SK-N-SH treated with all-trans-retinoic acid at 6 μM for 48 hours (cell line): ENCODE measurements at regions not wholly inside any gene's neighbourhood (a gene's known extent, or its start where the extent isn't known, plus 50 kb on each side); places are given as distances from the start of the nearest gene placed in this dataset.

Experiments used
- ATAC-seq: fragments of 200-7000 bp; cut with Tn5 transposase; 3 replicates; pipeline ENCODE4 v1.9.1; 2020; ENCODE audit warnings: mild to moderate bottlenecking, moderate library complexity
- ARNTL ChIP-seq: fragments of 450-650 bp; formaldehyde crosslinking; IDR thresholded peaks from 2 replicates; pipeline ENCODE4 v1.5.0; 2020; ENCODE audit warnings: low read depth, mild to moderate bottlenecking, moderate library complexity, borderline replicate concordance
- BACH2 ChIP-seq: fragments of 250-450 bp; sonication (Bioruptor Pico); IDR thresholded peaks from 2 replicates; pipeline ENCODE4 v1.9.0; 2021; ENCODE audit warnings: mild to moderate bottlenecking, borderline replicate concordance
- CSDC2 ChIP-seq: fragments of 250-450 bp; sonication (Bioruptor Pico); IDR thresholded peaks from 2 replicates; pipeline ENCODE4 v1.5.0; 2020; ENCODE audit warnings: mild to moderate bottlenecking, moderate library complexity
- CSRNP3 ChIP-seq: fragments of 250-450 bp; sonication (Bioruptor Pico); IDR thresholded peaks from 2 replicates; pipeline ENCODE4 v1.5.1; 2021; ENCODE audit warnings: mild to moderate bottlenecking, moderate library complexity
- ESRRG ChIP-seq: fragments of 250-450 bp; sonication (Bioruptor Pico); IDR thresholded peaks from 2 replicates; pipeline ENCODE4 v1.6.1; 2021; ENCODE audit warnings: mild to moderate bottlenecking
- GLIS3 ChIP-seq: fragments of 250-450 bp; sonication (Bioruptor Pico); IDR thresholded peaks from 2 replicates; pipeline ENCODE4 v1.5.0; 2020; ENCODE audit warnings: mild to moderate bottlenecking, moderate library complexity
- ISL1 ChIP-seq: fragments of 250-450 bp; sonication (Bioruptor Pico); IDR thresholded peaks from 2 replicates; pipeline ENCODE4 v2.1.2; 2022; ENCODE audit warnings: mild to moderate bottlenecking, moderate library complexity
- OSR1 ChIP-seq: fragments of 250-450 bp; sonication (Bioruptor Pico); IDR thresholded peaks from 2 replicates; pipeline ENCODE4 v1.8.0; 2022; ENCODE audit warnings: moderate library complexity, mild to moderate bottlenecking, inconsistent platforms
- PPARA ChIP-seq: fragments of 250-450 bp; sonication (Bioruptor Pico); IDR thresholded peaks from 2 replicates; pipeline ENCODE4 v1.5.0; 2020; ENCODE audit warnings: mild to moderate bottlenecking, borderline replicate concordance
- RARB ChIP-seq: fragments of 250-450 bp; sonication (Bioruptor Pico); IDR thresholded peaks from 2 replicates; pipeline ENCODE4 v1.8.0; 2021; ENCODE audit warnings: mild to moderate bottlenecking, moderate library complexity
- TCF4 ChIP-seq: fragments of 250-450 bp; sonication (Bioruptor Pico); IDR thresholded peaks from 2 replicates; pipeline ENCODE4 v1.8.0; 2021; ENCODE audit warnings: mild to moderate bottlenecking, moderate library complexity, borderline replicate concordance
- TSHZ2 ChIP-seq: fragments of 250-450 bp; sonication (Bioruptor Pico); IDR thresholded peaks from 2 replicates; pipeline ENCODE4 v1.5.0; 2020; ENCODE audit warnings: mild to moderate bottlenecking, moderate library complexity
- ZC3H10 ChIP-seq: fragments of 250-450 bp; sonication (Bioruptor Pico); IDR thresholded peaks from 2 replicates; pipeline ENCODE4 v1.5.1; 2021; ENCODE audit warnings: mild to moderate bottlenecking, moderate library complexity
- ZFP3 ChIP-seq: fragments of 250-450 bp; sonication (Bioruptor Pico); IDR thresholded peaks from 2 replicates; pipeline ENCODE4 v1.5.0; 2020; ENCODE audit warnings: mild to moderate bottlenecking, moderate library complexity
- ZFP30 ChIP-seq: fragments of 450-650 bp; formaldehyde crosslinking; IDR thresholded peaks from 2 replicates; pipeline ENCODE4 v1.5.0; 2022; ENCODE audit warnings: mild to moderate bottlenecking, moderate library complexity
- ZNF565 ChIP-seq: fragments of 450-650 bp; formaldehyde crosslinking; conservative IDR thresholded peaks from 2 replicates; pipeline ENCODE4 v1.5.0; 2020; ENCODE audit warnings: low read depth, mild to moderate bottlenecking, moderate library complexity
- ZNF70 ChIP-seq: fragments of 450-650 bp; formaldehyde crosslinking; IDR thresholded peaks from 2 replicates; pipeline ENCODE4 v1.5.0; 2020; ENCODE audit warnings: mild to moderate bottlenecking, moderate library complexity
- ZNF8 ChIP-seq: fragments of 450-650 bp; formaldehyde crosslinking; IDR thresholded peaks from 2 replicates; pipeline ENCODE4 v1.5.0; 2020; ENCODE audit warnings: mild to moderate bottlenecking, moderate library complexity
- TF ChIP-seq, protein P1 (sequence below): fragments of 250-450 bp; sonication (Bioruptor Pico); IDR thresholded peaks from 2 replicates; pipeline ENCODE4 v1.8.0; 2020; ENCODE audit warnings: mild to moderate bottlenecking, moderate library complexity, borderline replicate concordance
- TF ChIP-seq, protein P2 (sequence below): fragments of 250-450 bp; sonication (Bioruptor Pico); IDR thresholded peaks from 2 replicates; pipeline ENCODE4 v1.8.0; 2021; ENCODE audit warnings: low read depth, mild to moderate bottlenecking, moderate library complexity, borderline replicate concordance
- TF ChIP-seq, protein P3 (sequence below): fragments of 250-450 bp; sonication (Bioruptor Pico); IDR thresholded peaks from 2 replicates; pipeline ENCODE4 v1.5.1; 2020; ENCODE audit warnings: low read depth, mild to moderate bottlenecking, moderate library complexity

- ATAC-seq, result no peak
- TF ChIP-seq ZFP3 (CRISPR knock-in tag) (no peak), RARB (CRISPR knock-in tag) (no peak), ZC3H10 (no peak), TSHZ2 (no peak), ZNF565 (CRISPR knock-in tag) (no peak), BACH2 (CRISPR knock-in tag) (no peak), ZFP30 (CRISPR knock-in tag) (no peak), ZNF70 (CRISPR knock-in tag) (no peak), CSDC2 (CRISPR knock-in tag) (no peak), ARNTL (CRISPR knock-in tag) (no peak)
- TF ChIP-seq, protein P1, sequence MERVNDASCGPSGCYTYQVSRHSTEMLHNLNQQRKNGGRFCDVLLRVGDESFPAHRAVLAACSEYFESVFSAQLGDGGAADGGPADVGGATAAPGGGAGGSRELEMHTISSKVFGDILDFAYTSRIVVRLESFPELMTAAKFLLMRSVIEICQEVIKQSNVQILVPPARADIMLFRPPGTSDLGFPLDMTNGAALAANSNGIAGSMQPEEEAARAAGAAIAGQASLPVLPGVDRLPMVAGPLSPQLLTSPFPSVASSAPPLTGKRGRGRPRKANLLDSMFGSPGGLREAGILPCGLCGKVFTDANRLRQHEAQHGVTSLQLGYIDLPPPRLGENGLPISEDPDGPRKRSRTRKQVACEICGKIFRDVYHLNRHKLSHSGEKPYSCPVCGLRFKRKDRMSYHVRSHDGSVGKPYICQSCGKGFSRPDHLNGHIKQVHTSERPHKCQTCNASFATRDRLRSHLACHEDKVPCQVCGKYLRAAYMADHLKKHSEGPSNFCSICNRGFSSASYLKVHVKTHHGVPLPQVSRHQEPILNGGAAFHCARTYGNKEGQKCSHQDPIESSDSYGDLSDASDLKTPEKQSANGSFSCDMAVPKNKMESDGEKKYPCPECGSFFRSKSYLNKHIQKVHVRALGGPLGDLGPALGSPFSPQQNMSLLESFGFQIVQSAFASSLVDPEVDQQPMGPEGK (CRISPR knock-in tag), result no peak
- TF ChIP-seq, protein P2, sequence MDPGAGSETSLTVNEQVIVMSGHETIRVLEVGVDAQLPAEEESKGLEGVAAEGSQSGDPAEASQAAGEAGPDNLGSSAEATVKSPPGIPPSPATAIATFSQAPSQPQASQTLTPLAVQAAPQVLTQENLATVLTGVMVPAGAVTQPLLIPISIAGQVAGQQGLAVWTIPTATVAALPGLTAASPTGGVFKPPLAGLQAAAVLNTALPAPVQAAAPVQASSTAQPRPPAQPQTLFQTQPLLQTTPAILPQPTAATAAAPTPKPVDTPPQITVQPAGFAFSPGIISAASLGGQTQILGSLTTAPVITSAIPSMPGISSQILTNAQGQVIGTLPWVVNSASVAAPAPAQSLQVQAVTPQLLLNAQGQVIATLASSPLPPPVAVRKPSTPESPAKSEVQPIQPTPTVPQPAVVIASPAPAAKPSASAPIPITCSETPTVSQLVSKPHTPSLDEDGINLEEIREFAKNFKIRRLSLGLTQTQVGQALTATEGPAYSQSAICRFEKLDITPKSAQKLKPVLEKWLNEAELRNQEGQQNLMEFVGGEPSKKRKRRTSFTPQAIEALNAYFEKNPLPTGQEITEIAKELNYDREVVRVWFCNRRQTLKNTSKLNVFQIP, result no peak
- TF ChIP-seq, protein P3, sequence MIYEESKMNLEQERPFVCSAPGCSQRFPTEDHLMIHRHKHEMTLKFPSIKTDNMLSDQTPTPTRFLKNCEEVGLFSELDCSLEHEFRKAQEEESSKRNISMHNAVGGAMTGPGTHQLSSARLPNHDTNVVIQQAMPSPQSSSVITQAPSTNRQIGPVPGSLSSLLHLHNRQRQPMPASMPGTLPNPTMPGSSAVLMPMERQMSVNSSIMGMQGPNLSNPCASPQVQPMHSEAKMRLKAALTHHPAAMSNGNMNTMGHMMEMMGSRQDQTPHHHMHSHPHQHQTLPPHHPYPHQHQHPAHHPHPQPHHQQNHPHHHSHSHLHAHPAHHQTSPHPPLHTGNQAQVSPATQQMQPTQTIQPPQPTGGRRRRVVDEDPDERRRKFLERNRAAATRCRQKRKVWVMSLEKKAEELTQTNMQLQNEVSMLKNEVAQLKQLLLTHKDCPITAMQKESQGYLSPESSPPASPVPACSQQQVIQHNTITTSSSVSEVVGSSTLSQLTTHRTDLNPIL, result no peak
Measured at GRCh38 chr12:13573698-13574321, 377.3 kb downstream of the EMP1 start.

DNA sequence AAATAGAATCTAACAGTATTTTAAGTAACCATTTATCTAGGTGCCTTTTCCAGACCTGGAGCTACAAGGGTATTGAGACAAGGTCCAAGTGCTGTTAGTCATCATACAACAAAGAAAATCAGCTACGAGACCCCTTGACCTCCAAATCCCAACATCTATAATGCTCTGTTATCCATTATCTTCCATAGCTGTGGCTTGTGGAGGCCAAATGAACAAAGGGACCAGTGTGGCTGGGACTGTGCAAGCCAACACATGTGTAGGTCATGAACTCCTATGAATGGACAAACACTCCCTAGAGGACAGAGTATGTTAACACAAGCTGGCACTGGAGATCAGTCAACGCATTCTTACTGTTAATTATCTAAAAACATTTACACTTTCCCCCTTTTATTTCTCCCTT, 374.5 kb downstream of the EMP1 start:
- ATAC-seq, result no peak
- TF ChIP-seq GLIS3 (CRISPR knock-in tag) (no peak), ISL1 (CRISPR knock-in tag) (no peak), ARNTL (CRISPR knock-in tag) (no peak), CSDC2 (CRISPR knock-in tag) (no peak), PPARA (CRISPR knock-in tag) (no peak), ZFP30 (CRISPR knock-in tag) (no peak), ZC3H10 (no peak), ESRRG (CRISPR knock-in tag) (no peak), ZNF70 (CRISPR knock-in tag) (no peak), BACH2 (CRISPR knock-in tag) (no peak), CSRNP3 (no peak), ZNF8 (no peak), ZFP3 (CRISPR knock-in tag) (no peak), OSR1 (CRISPR knock-in tag) (no peak), TCF4 (CRISPR knock-in tag) (no peak), TSHZ2 (no peak)
- TF ChIP-seq, protein P3, result no peak
- TF ChIP-seq, protein P2, result no peak
- TF ChIP-seq, protein P1 (CRISPR knock-in tag), result no peak
